ENCODE measurements at regions not wholly inside any gene's neighbourhood (a gene's known extent, or its start where the extent isn't known, plus 50 kb on each side); places are given as distances from the start of the nearest gene placed in this dataset.

DNA sequence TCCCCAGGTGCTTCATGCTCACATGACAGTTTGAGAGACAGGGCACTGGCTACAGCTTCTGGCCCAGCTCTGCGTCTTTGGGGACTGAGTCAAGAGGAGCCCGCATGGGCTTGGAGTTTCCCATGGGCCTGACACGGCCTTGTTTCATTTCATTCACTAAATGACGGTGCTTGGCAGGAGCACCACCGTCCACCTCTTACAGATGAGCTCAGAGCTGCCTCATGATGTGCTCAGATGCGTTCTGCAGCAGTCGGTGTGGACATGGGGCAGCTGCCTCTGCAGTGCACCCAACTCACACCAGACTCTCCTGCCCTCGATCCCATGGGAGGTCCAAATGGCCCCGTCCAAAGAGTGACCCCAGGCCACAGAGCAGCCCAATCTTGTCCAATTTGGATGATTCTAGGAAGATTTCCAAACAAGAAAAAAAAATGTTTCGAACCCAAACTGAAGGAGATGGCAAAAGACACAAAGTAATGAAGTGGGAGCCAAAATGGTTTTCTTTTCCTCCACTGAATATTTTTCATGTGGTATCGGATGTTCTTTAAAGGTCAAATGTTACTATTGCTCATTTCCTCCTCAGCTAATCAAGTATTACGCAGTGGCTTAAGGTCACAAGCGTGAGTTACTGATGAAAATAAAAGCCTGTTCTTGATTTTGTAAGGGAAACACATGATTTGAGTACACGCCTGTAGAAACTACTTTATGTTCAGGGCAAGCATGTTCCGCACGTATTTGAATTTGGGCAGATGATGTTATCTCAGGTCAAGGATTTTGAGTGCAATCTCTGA, 524.2 kb downstream of the CDH26 start:
- no peak for DNase-seq

DNA sequence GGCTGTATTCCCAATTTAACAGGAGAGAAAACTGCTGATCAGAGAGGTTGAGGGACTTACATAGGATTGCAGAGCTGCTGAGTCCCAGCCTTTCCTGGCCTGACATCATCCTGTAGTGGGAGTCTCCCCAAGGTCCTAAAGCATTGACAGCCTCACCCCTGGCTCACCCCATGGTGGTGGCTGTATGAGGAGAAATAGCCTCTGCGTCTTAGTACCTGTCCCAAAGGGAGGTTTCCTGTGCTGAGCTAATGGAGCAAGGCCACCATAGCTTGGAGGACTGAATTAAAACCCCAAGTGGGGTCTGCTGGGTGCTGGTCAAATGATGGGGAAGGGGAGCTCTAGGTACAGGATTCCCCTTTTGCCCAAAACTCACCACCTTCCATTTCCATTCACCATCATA, 525.1 kb downstream of the CDH26 start:
- no peak for DNase-seq

DNA sequence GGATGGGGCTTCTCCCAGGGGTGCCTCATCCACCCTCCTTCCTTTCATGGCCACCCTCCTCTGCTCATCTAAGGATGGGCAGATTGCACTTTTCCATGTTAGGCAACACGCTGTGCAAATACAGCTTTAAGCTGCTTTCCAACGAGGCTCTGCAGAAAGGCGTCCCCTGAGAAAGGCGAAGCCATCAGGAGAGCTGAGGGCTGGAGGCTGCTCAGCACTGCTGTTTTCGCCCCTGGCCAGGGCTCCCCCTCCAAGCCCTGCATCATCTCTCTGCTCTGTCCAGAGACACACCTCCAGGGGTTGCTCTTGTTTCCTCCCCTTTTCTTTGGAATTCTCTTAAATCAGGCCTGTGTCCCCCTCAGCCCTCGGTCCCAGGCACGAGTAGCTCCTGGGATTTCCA, 526.1 kb downstream of the CDH26 start:
- no peak for DNase-seq

DNA sequence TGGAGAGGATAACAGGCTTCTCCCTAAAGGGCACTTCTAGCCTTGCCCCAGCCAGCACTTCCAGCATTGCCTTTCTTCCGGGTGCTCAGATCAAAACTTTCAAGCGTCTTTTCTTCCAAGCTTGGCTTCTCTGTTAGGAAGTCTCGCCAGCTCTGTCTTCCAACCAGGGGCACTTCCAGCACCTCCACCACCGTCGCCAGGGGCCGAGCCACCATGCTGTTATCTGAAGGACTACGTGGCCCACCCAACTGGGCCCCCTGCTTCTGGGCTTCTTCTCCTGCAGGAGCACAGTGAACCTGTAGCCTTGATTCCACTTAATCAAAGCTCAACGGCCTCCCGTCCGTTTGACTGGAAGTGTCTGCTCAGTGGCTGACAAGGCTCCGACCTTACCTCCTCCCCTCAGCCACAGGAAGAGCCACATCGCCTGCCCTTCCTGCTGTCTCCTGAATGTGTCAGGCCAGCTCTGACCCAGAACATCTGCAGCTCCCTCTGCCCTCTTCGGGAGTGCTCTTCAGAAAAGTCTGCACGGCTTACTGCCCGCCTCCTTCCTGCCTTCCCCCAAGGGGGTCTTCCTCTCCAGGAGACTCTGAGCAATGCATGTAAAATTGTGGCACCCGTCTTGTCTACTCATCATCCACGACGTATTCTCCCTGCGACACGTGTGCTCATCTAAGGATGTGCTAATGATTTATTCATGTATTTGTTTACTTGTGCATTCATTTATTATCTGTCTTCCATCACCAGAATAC, 527.0 kb downstream of the CDH26 start:
- DNase-seq, result no peak

DNA sequence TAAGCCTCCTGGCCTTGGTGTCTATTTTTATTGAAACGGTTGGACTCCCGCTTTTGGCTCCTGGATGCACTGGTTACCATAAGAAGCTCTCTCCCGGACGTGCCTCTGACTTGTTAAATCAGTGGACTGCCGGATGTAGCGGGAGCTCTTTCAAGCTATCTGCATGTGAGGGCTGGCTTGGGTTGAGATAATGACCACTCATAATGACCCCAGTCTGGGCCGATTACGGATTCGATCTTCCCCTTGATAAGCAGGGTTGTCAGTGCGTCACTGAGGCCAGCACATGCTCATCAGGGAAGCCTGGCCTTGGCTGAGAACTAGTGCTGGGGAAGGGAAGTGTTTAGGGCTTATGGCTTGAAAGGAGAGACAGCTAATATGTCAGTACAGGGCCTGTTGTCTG, 528.1 kb downstream of the CDH26 start:
- DNase-seq, result no peak

DNA sequence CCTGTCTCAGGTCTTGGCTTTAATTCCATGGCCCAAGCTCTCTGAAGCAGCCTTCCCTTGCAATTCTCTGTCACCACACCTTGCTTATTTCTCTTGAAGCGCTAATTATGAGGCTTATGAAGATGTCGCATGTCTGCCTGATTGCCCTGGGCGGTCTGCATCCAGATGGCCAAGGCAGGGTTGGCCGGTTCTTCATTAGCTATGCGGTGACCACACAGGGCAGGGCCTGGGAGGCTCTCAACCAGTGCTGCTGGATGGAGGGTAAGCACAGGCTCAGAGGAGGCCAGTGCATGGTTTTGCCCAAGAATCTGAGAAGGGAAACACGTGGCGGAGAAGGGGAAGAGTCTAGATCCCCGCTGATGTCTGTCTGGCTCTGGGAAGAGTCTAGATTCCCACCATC, 528.7 kb downstream of the CDH26 start:
- DNase-seq, result no peak

DNA sequence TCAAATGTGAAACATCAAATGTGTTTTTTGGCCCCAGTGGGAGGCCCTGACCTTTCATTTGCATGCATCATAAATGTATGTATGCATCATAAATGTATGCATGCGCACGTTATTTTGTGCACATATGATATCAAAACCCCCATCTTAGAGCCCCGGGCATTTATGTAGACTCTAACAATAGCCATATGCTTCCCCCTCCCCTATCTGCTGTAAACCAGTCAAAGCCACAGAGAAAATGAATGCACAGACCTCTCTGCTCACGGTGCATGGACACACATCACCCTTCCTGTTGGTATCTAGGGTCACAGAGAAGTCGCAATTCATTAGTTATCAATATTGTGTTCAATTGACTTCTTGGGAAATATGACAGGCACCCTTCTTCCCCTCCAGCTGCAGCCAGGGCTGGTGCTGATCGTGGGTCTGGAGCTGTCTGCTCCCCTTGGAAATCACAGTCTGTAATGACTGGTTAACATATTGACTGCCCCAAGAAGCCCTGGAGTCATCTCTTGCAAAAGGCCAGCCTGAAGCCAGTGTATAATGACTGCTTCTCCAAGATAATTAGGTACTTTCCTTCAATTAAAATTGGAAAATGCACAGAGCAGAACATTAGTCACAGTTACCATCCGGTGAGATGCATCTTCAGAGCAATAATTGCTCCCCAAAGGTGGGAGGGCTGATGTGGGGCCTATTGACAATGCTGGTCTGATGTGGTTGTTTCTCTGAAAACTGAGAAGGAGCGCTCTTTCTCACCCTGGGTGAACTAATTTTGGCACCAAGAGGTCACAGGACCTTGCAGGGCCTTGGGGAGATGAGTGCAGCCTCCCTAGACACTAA, 532.2 kb downstream of the CDH26 start:
- DNase-seq, result no peak

DNA sequence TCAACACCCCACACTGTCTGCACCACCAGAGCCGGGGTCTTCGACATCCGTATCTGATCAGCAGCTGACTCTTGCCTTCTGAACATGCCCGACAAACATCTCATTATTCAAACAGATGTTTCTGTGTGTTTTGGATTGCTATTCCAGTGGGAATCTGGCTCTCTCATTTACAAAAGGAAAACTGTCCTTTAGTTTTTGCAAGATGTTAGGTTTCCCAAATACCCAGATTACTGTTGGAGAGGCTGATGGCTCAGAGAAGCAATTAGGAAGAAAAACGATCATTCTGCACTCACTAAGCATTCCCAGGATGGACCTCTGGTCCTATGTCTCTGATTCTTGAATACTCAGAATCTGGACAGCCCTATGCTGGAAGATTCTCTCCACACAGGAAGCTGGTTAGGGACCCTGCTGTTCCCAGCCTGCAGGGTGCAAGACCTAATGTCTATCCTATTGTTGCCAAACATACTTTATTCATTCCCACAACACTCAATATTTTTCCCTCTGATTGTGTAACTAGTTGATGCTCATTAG, 532.9 kb downstream of the CDH26 start:
- DNase-seq, result no peak

DNA sequence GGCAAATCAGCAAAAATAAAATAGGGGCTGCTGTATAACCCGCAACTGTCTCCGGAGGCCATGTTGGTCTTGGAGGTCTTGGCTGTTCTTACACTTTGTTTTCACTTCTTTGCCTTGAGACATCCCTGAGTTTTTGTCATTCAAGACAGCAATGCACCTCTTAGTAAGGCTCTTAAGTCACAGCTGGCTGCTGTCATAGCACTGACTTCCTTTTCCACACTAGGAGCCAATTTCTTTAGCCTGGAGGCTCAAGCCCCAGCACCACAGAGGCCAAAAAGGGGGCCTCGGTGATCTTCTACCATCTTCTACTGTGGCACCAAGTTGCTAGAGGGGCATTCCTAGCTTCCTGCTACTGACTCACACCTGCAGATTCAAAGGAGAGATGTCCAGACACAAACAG, 536.3 kb downstream of the CDH26 start:
- DNase-seq, result no peak

DNA sequence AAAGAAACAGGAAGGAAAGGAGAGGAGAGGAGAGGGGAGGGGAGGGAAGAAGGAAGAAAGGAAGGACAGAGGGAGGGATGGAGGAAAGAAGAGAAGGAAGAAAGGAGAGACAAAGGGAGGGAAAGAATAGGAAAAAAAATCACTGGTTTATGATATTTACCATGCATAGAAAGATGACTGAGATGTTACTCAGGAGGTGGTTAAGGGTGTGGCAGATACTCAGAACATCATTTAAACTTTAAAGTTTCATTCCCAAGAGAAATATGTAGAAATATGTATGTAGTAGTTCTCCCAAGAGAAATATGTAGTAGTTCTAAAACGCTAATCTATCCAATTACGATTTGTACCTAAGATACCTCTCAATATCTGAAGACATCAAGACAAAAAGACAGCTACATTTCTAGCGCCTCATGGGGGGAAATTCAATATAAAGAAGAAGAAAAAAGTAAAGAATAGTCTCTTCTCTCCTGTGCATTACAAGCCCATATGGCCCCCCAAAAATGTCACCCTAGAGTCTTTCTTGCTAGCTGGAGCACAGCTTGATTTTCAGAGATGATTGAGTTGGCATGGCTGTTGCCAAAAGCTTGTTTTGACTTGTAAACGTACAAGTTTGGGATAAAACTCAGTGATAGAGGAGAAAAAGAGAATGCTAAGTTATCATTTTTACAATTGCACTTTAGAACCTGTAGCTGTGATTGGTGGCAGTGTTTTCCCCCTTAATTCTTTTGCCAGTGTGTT, 539.2 kb downstream of the CDH26 start:
- no peak for DNase-seq

DNA sequence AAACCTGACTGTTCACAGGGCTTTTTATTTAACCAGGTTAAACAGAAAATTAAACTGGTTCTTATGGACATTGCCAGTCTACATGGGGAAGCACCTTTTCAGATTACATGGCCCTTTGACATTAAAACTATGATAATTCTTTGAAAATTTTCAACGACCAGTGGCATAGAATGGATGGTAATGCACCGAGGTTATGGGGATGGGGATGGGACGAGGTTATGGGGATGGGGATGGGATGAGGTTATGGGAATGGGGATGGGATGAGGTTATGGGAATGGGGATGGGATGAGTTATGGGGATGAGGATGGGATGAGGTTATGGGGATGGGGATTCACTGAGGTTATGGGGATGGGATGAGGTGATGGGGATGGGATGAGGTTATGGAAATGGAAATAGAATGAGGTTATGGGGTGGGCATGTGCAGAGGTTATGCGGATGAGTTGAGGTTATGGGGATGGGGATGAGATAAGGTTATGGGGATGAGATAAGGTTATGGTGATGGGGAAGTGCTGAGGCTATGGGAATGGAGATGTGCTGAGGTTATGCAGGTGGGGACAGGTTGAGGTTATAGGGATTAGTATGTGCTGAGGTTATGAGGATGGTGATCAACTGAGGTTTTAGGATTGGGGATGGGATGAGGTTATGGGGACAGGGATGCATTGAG, 541.9 kb downstream of the CDH26 start:
- no peak for DNase-seq

DNA sequence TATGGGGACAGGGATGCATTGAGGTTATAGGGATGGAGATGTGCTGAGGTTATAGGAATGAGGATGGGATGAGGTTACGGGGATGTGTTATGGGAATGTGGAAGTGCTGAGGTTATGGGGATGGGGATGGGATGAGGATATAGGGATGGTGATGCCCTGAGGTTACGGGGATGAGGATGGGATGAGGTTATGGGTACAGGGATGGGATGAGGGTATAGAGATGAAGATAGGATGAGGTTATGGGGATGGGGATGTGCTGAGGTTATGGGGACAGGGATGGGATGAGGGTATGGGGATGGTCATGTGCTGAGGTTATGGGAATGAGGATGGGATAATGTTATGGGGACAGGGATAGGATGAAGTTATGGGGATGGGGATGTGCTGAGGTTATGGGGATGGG, 542.8 kb downstream of the CDH26 start:
- DNase-seq, result no peak

DNA sequence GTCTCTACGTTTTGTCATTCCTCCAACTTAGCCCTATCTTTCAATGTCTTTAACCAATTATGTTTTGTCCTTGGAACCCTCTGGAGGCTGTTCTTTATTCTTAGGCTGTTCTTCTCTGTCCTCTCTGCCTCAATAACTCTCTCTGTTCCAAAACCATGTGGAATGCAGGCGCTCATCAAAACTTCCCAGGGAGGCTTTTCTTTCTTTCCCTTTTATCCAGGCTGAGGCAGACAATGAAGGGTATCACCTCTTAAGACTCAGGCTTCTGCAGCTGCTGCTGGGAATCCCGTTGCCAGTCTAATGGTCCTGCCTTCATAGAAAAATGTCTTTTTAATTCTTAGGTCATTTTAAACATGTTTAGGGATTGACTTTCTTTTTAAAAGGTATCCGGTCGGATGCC, 544.7 kb downstream of the CDH26 start:
- no peak for DNase-seq

DNA sequence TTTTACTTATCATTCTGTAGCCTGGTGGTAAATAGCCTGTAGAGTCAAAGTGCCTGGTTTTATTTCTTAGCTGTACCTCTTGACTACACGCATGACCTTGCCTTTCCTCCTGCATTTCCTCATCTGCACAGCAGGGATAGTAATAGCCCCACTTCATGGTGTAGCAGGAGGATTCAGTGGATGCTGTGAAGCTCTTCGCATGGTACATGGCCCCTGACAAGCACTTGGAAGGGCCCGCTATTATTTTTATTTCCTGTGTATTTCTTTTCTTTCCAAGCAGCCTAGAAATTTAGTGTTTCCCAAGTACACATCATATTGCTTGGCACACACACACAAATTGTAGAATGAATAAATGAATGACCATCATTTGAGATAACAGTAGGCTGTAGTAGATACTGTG, 547.2 kb downstream of the CDH26 start:
- DNase-seq, result no peak

DNA sequence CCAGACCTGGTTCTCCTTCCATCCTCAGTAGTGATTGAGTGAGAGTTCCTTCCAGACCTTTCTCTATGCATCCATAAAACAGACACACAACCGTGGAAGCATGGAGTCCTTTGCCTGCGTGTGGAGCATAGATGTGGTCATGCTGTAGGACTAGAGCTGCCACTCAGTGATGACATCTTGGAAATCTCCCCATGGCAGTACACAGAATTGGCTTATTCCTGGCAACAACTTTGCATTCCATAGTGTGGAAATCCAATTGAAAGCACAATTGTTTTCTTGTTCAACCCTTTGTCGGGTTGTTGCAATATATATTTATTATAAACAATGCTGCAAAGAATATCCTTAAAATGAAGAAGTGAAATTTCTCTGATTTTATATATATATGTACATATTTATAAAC, 547.8 kb downstream of the CDH26 start:
- no peak for DNase-seq

DNA sequence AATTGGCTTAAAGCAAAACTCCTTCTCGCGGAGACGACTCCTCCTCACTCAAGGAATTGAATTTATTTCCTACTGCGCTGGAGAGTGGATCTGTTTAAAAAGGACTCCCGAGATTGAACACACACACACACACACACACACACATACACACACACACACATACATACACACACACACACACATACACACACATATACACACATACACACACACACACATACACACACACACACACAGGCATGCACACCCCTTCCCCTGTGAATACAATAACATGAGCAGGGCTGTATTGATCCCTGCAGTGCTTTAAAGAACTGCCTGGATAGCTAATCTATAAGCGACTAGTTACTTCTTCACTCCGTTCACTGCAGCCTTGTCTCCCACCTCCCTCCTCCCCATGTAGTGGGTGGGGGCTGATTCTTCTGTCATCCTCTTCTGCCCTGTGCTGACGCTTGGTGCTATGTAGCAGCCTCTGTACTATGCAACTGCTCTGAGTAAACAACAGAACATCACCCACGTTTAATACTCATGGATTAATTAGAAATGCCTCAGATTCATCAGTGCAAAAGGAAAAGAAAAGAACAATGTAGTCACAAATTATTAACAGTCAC, 549.0 kb downstream of the CDH26 start:
- no peak for DNase-seq

DNA sequence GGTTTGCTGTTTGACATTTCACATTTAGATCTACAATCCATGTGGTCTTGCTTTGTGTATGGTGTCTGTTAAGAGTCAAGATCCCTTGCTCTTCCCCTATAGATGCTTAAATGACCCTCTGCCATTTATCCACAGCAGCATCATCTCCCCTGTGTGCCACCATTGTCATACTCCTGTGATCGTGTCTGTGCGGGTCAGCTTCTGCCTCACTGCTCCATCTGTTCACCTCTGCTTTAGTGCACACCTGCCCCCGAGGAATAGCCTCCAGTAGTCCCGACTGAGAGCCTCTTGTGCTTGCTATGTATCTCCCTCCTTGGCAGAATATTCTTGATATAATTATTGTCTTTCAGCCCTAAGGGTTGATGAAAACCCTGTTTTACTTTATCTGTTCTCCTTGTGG, 551.2 kb downstream of the CDH26 start:
- DNase-seq, result no peak

DNA sequence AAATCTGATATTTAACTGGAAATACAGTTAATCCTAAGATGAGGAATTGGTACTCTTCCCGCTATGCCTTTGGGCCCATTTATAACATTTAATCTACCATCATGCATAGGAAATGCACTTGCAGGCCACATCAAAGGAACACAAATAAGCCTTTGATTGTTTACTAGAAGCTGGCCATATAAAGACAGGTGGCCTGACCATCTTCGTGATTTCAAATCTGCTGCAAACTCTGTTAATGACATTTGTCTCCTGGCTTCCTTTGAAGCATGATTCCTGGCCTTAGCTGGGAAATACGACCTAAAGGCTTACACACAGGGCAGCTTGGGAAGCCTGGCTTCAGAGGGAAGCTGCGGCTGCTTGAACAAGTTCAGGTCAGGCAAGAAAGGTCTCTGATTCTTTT, 552.1 kb downstream of the CDH26 start:
- DNase-seq, result no peak

DNA sequence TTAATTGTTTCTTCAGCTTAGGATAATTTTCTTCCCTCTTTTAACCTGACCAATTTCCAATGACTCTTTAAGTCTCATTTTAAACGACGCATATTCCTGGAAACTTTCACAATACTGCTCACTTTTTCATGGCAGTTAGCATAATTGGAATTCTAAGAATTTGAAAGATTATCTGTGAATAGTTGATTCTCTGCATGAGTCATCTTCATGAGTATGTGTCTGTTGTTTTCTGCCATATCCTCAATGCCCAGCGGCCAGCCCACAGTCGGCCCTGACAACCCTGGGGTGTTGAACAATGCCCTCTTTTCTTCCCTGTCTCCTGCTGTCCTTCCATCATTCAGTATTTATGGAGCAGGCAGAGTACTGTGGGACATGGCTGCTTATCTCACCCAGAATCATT, 554.2 kb downstream of the CDH26 start:
- peak in 1 of 2 donors; percentile 50 for DNase-seq

DNA sequence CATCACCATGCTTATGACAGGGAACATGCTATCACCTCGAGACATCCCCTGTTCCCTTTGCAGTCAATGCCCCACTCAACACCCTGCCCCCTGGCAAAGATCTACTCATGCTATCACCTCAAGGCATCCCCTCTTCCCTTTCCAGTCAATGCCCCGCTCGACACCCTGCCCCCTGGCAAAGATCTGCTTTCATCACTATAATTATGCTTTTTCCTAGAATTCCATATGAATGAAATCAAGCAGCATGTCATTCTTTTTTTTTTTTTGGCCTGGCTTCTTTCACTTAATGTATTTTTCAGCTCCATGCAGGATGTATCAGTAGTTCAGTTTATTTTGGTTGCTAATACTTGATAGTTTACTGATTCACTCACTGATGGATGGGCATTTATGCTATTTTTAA, 554.9 kb downstream of the CDH26 start:
- DNase-seq, result no peak

DNA sequence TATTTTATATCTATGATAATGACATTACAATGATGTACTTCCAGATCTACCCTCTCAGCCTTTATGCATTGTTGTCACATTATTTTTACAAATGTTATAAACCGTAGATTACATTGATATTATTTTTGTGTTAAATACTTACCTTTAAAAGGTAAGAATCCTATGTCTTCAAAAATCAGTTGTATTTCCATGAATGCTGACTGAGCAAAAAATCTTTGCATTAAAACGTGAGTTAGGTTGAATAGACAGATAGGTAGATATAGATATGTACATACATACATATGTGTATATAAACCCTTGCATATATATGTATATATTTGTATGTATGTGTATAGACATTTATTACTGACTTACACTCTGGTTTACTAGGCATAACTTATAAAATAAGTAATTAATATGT, 558.2 kb downstream of the CDH26 start:
- DNase-seq, result no peak

DNA sequence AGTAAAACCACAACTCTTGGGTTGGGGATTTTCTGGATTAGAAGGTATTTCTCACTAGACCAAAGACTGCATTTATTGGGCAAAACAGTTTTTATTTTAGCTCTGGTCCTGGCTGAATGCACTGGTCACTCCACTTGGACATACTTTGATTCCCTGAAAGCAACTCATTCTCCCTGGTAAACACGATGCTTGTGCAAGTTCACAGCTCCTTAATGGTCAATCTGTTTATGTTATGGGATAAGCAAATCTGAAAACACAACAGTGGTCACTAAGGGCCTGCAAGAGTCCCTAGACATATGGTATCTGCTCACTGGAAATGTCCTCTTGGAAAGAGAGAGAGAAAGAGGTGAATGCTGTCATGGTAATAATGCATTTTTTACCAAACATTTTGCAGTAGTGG, 559.8 kb downstream of the CDH26 start:
- DNase-seq, result no peak
